NK-92 treated with Interleukin-12 subunit alpha and Interleukin-12 subunit beta, amount 100 ng/mL, for 24 hours (cell line): ENCODE measurements at regions not wholly inside any gene's neighbourhood (a gene's known extent, or its start where the extent isn't known, plus 50 kb on each side); places are given as distances from the start of the nearest gene placed in this dataset.
"Not testable (repeated sequence)": the region's sequence is repeated elsewhere in the genome, so short reads cannot be mapped to it uniquely, and the experiment has no call there.

Experiments
- DNase-seq: peaks from one replicate; lab custom pipeline; 2025; lab: John Stamatoyannopoulos, UW

DNA sequence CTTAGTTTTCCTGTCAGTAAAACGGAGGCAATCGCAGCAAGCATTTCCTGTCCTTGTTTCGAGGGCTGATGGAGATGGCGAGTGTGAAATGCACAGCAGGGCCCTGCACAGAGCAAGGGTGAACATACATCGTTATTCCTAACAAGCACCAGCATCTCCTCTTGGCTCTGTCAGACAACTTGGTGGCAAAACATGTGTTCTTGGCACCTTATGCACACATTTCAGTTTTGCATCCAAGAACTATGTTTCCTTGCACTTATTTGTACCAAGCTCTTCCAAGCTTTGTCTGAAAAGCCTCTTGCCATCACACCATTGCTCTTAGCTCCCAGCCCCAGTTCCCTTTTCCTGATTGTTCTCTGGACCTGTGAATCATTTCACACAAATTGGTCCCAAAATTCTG is 132.9 kb upstream of the GRB10 start:
- DNase-seq: no peak

- no peak for DNase-seq
Measured at GRCh38 chr7:50914460-50914859, 131.8 kb upstream of the GRB10 start.

GRCh38 chr7:50908628-50909290 is 126.1 kb upstream of the GRB10 start:
- no peak for DNase-seq

GRCh38 chr7:50898604-50899477 is 116.1 kb upstream of the GRB10 start:
- DNase-seq: not testable (repeated sequence)

- DNase-seq: not testable (repeated sequence)
Measured at GRCh38 chr7:50887061-50887460, 104.4 kb upstream of the GRB10 start.

GRCh38 chr7:50872437-50872836 is 89.7 kb upstream of the GRB10 start:
- DNase-seq: no peak

- no peak for DNase-seq
Measured at GRCh38 chr7:50869108-50869725, 86.5 kb upstream of the GRB10 start.

- no peak for DNase-seq
Measured at GRCh38 chr7:50868426-50869100, 85.9 kb upstream of the GRB10 start.

DNA sequence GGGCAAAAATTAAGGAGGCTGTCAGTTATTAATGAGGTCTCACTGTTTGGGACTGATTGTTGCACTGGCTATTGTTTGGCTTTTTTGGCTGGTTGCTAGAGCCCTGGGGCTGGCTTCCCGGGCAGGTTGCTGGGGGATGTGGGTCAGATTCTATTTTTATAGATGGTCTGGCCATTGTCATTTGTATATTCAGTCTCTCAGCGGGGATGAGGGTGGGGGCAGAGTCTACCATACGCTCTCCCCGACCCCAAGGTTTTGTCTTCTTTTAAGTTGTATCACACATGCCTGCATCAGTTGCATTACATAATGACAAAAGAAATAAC is 84.3 kb upstream of the GRB10 start:
- no peak for DNase-seq

- DNase-seq: no peak
Measured at GRCh38 chr7:50866343-50867033, 83.8 kb upstream of the GRB10 start.

- no peak for DNase-seq
Measured at GRCh38 chr7:50865450-50865849, 82.8 kb upstream of the GRB10 start.

GRCh38 chr7:50864694-50865093 is 82.0 kb upstream of the GRB10 start:
- no peak for DNase-seq

GRCh38 chr7:50863053-50863452 is 80.4 kb upstream of the GRB10 start:
- DNase-seq: no peak

- DNase-seq: no peak
Measured at GRCh38 chr7:50862302-50862701, 79.6 kb upstream of the GRB10 start.

DNA sequence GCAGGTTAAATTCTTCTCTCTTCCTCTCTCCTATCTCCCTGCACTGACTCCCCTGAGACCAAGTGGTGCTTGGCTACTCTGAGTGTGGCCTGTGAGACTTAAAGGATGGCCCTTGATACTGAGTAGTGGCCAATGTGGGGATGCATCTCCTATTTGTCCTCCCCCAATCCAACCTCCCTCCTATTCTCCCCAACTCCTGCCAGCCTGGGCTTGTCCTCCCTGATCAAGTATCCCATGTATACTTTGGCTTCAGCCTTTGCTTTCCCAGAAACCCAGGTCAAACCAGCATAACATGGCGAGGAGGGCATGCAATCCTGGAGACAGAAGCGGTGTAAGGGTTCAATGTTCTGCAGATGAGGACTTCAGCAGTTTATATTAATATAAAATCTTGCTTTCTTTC is 77.9 kb upstream of the GRB10 start:
- DNase-seq: no peak

DNA sequence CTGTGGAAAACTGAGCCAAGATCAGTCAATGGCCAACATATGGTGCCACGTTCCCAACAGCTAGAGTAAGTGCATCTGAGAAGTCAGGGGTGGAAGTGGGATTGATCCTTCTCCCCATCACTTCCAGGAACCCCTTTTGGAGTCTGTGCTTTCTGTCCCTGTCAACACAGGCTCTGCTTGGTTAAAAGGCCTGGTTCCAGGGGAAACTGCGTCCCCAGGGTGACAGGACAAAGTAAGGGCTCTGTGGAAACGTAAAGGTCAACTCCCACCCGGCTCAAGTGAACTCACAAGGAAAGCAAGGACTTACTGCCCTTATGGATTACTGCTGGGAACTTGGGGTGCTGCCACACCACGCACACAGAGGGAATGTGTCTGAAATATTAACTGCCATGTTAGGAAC is 77.5 kb upstream of the GRB10 start:
- no peak for DNase-seq

- DNase-seq: no peak
Measured at GRCh38 chr7:50858528-50859245, 76.0 kb upstream of the GRB10 start.

- DNase-seq: no peak
Measured at GRCh38 chr7:50857804-50858489, 75.3 kb upstream of the GRB10 start.

DNA sequence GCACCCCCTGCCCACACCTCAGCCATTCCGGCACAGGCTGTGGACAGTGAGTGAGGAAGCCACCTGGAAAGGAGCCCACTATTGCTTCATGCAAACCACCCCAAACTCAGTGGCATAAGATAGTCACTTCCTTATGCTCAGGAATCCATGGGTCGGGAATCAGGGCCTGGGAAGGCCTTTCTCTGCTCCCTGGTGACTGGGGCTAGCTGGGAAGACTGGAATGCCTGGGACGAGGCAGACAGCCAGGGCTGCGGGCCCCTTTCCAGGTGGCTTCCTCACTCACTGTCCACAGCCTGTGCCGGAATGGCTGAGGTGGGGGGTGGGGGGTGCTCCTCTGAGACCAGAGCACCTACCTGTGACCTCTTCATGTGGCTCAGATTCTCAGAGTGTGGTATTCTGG is 74.1 kb upstream of the GRB10 start:
- DNase-seq: no peak

- no peak for DNase-seq
Measured at GRCh38 chr7:50856231-50856630, 73.5 kb upstream of the GRB10 start.

DNA sequence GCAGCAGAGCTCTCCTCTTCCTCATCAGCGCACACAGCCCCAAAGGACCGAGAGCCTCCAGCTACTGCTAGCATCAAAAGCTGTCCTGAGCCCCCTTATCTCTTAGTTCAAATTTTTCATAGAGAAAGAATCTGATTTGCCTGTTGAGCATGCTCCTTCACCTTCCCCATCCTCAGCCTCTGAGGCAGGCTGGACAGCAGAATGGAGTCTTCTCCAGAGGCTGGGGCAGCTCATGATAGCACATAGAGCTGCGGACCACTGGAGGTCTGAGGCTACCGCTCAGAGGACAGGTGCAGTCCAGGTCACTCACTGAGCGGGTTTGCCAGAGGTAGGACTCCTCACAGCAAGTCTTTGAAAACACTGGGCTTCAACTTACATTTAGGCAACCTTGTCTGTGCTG is 72.8 kb upstream of the GRB10 start:
- no peak for DNase-seq
